C4-2B (cell line): ENCODE measurements at regions not wholly inside any gene's neighbourhood (a gene's known extent, or its start where the extent isn't known, plus 50 kb on each side); places are given as distances from the start of the nearest gene placed in this dataset.

Source experiments
- ZFX ChIP-seq: fragments of 450-650 bp; IDR thresholded peaks from 2 replicates; pipeline ENCODE4 v1.6.1; 2017
- TF ChIP-seq, protein P1 (sequence below): fragments of 450-650 bp; conservative IDR thresholded peaks from 2 replicates; pipeline ENCODE4 v1.5.1; 2017; ENCODE audit warnings: mild to moderate bottlenecking

DNA sequence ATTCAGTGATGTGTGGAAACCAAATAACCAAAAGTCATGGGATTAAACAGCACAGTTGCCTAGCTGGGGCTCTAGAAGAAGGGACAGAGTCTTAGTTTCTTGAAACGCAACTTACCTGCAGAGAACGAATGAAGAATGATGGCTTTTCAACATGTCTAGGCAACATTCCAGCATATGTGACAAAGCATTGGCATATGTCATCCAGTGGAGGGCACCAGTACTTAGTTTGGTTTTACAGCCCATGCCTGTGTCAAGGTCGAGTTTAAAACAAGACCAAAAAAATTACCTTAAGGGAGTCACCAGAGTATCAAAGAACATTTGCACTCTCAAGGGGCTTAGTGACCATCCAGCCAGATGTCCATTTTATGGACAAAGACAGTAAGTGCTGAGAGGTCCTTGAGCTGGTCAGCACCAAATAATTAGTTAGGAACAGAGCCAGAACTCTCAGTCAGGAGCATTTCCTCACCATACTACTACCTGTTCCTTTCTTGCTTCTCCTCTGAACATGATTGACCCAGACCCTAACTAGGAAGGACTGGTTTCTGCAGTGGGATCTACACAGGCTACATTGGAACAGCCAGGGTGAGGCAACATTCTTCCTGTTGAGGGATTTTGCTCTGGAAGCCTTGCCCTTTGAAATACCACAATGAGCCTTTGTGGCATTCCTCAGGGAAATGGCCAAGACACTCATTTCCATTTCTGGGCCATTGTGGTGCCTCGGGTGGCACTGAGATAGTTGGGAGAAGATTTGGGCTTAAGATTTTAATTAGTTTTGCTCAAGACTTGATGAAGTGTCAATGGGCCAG lies 75.4 kb upstream of the ANKH start:
- TF ChIP-seq, protein P1, sequence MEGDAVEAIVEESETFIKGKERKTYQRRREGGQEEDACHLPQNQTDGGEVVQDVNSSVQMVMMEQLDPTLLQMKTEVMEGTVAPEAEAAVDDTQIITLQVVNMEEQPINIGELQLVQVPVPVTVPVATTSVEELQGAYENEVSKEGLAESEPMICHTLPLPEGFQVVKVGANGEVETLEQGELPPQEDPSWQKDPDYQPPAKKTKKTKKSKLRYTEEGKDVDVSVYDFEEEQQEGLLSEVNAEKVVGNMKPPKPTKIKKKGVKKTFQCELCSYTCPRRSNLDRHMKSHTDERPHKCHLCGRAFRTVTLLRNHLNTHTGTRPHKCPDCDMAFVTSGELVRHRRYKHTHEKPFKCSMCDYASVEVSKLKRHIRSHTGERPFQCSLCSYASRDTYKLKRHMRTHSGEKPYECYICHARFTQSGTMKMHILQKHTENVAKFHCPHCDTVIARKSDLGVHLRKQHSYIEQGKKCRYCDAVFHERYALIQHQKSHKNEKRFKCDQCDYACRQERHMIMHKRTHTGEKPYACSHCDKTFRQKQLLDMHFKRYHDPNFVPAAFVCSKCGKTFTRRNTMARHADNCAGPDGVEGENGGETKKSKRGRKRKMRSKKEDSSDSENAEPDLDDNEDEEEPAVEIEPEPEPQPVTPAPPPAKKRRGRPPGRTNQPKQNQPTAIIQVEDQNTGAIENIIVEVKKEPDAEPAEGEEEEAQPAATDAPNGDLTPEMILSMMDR, result peak; percentile 69
- TF ChIP-seq ZFX, result no peak
